Caki2 (cell line): ENCODE measurements at regions not wholly inside any gene's neighbourhood (a gene's known extent, or its start where the extent isn't known, plus 50 kb on each side); places are given as distances from the start of the nearest gene placed in this dataset.

Source experiments
- DNase-seq: peaks from one replicate; pipeline ENCODE4 v3.0.0-alpha.2; 2015; ENCODE audit warnings: low read depth
- in situ Hi-C: cut with HindIII; loops from 2 replicates; pipeline ENCODE4 v1.10.0; 2016; ENCODE audit warnings: low sequenced_read_pairs, low pct_unique_long_range_greater_than_20kb, mixed read lengths

- in situ Hi-C loops: no loop called here
- no peak for DNase-seq
Observed at GRCh38 chr6:156658186-156658965, 118.8 kb upstream of the ARID1B start.

GRCh38 chr6:156657296-156657695 is 119.9 kb upstream of the ARID1B start:
- DNase-seq: no peak
- in situ Hi-C loops: no loop called here

- DNase-seq: no peak
- in situ Hi-C loops: no loop called here
Observed at GRCh38 chr6:156654919-156655918, 122.0 kb upstream of the ARID1B start.

- in situ Hi-C loops: no loop called here
- no peak for DNase-seq
Observed at GRCh38 chr6:156652231-156652750, 124.9 kb upstream of the ARID1B start.

GRCh38 chr6:156651486-156651885 is 125.7 kb upstream of the ARID1B start:
- no peak for DNase-seq
- in situ Hi-C loops: no loop called here

GRCh38 chr6:156650896-156651390 is 126.2 kb upstream of the ARID1B start:
- no peak for DNase-seq
- in situ Hi-C loops: no loop called here

GRCh38 chr6:156648616-156649015 is 128.6 kb upstream of the ARID1B start:
- in situ Hi-C loops: no loop called here
- DNase-seq: no peak

- DNase-seq: no peak
- in situ Hi-C loops: no loop called here
Observed at GRCh38 chr6:156647991-156648390, 129.2 kb upstream of the ARID1B start.

- in situ Hi-C loops: no loop called here
- DNase-seq: no peak
Observed at GRCh38 chr6:156647140-156647784, 129.9 kb upstream of the ARID1B start.

- in situ Hi-C loops: no loop called here
- no peak for DNase-seq
Observed at GRCh38 chr6:156646496-156646895, 130.7 kb upstream of the ARID1B start.

GRCh38 chr6:156645097-156645496 is 132.1 kb upstream of the ARID1B start:
- in situ Hi-C loops: no loop called here
- DNase-seq: no peak

GRCh38 chr6:156639009-156639721 is 138.0 kb upstream of the ARID1B start:
- in situ Hi-C loops: no loop called here
- no peak for DNase-seq

GRCh38 chr6:156638581-156638980 is 138.6 kb upstream of the ARID1B start:
- in situ Hi-C loops: no loop called here
- DNase-seq: no peak

- no peak for DNase-seq
- in situ Hi-C loops: no loop called here
Observed at GRCh38 chr6:156634951-156635371, 142.2 kb upstream of the ARID1B start.

GRCh38 chr6:156634048-156634447 is 143.1 kb upstream of the ARID1B start:
- in situ Hi-C loops: no loop called here
- no peak for DNase-seq

GRCh38 chr6:156633291-156633690 is 143.9 kb upstream of the ARID1B start:
- in situ Hi-C loops: no loop called here
- DNase-seq: no peak

- in situ Hi-C loops: no loop called here
- no peak for DNase-seq
Observed at GRCh38 chr6:156630613-156631302, 146.4 kb upstream of the ARID1B start.
